Amygdala (tissue), 56 donors: ENCODE measurements at regions not wholly inside any gene's neighbourhood (a gene's known extent, or its start where the extent isn't known, plus 50 kb on each side); places are given as distances from the start of the nearest gene placed in this dataset.

Experiments
- DNase-seq, 56 donors: peaks; one replicate each; lab custom pipeline; 2025; lab: John Stamatoyannopoulos, UW

DNA sequence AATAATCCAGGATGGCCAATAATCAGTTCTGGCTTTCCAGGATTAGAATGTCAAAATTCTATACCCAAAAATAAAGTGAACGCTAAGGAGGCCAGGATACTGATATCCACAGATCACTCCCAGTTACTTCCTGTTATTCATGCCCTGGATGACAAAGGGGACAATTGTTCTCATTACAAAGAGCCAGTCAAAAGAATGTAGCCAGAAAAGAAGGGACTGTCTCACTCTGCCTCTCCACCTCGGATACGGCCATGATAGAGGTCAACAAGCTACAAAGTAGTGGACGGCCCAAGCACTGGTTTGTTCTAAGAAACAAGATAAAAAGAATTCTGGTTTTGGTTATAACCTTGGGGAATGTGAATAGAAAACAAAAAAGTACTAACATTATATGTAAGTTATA is 116.1 kb upstream of the ATF7IP start:
- peak in 8 of 56 donors; percentile 9 to 42 (median 15) for DNase-seq

DNA sequence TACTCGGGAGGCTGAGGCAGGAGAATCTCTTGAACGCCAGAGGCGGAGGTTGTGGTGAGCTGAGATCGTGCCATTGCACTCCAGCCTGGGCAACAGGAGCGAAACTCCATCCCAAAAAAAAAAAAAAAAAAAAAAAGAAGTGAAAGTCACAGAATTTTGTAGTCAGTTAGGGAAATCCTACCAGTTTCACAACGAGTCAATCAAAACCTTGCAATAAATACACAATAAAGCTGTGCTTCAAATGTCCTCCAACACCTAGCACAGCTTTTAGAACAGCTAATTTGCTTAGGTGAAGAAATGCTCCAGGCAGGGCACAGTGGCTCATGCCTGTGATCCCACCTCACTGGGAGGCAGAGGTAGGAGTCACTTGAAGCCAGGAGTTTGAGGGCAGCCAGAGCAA is 112.8 kb upstream of the ATF7IP start:
- DNase-seq = no peak

DNA sequence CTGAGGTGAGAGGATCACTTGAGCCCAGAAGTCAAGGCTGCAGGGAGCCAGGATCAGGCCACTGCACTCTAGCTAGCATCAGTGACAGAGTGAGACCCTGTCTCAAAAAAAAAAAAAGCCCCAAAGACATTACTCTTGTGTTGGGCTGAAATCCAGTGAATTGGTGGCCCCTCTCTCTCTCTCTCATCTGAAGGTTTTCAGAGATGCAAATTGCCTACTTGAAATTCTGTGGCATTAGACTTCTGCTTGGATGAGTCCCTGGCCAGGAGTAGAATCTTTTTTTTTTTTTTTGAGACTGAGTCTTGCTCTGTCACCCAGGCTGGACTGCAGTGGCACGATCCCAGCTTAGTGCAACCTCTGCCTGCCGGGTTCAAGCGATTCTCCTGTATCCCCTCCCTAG is 112.0 kb upstream of the ATF7IP start:
- no peak for DNase-seq

DNA sequence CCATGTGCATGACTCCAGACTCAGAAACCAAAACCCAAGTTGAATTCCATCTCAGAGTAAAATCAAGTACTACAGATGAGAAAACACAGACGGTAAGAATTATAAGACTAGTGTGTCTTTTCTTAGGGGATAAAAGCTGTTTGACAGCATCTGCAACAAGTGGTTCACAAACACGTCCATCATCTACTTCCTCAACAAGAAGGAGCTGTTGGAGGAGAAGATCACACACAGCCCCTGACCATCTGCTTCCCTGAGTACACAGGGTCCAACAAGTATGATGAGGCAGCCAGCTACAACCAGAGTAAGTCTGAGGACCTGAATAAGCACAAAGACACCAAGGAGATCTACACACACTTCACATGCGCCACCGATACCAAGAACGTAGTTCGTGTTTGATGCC is 110.7 kb upstream of the ATF7IP start:
- DNase-seq = no peak

DNA sequence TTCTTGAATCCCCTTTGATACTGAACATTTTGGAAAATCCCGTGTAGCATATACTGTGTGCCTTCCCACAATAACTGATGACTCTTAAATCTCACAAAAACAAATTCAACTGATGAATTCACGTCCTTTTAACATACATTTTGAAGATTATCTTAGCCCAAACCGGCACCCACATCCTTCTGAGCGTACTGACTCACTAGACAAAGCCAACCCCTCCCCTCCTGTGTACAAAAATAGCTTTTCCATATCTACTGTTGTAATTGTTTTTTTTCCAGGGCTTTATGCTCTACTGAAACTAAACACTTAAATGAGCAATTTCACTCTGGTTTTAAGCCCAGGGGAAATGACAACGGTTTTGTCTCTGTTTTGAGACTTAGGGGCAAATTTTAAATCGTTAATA is 109.4 kb upstream of the ATF7IP start:
- no peak for DNase-seq

DNA sequence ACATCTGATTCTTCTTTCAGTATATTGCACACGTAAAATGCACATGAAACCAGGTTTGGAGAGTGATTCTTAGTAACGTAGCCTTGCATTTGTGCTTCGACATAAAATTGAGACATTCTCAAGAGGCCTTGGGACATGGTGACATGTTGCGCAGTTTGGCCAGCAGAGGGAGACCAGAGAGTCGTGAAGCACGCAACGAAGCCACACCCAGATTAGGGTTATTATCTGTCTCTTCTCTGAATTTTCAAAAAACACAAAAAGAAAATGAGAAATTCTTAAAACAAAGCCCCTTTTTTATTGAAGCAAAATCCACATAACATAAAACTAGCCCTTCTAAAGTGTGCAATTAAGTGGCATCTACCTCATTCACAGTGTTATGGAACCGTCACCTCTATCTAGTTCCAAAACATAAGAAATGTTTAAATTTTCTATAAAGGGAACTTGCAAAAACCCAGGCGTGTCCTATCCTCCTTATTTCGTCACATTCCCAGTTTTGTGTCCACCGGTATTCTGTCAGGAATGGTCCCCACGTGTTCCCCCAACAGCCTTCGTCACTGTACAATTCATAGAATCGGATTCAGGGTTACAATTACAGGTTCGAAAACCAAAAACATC is 108.8 kb upstream of the ATF7IP start:
- peak in 40 of 56 donors; percentile 1 to 82 (median 32) for DNase-seq

DNA sequence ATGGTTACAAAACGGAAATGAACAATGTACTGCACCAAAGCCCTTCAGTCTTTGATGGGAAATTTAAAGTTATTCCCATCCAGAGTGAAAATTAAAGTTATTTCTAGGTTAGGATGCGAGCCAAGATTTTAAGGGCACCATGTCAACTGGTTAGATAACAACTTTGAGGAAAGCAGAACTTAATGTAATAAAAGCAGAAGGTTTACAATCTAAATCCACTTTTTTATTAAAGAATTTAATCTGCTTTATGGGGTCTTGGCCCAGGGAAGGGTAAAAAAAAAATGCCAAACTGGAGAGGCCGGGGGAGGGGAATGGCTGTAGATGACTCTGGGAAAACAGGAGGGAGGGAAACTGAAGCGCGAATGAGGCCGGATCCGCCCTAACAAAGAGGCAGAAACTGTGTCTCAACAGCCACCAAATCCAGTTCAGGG is 108.2 kb upstream of the ATF7IP start:
- no peak for DNase-seq

DNA sequence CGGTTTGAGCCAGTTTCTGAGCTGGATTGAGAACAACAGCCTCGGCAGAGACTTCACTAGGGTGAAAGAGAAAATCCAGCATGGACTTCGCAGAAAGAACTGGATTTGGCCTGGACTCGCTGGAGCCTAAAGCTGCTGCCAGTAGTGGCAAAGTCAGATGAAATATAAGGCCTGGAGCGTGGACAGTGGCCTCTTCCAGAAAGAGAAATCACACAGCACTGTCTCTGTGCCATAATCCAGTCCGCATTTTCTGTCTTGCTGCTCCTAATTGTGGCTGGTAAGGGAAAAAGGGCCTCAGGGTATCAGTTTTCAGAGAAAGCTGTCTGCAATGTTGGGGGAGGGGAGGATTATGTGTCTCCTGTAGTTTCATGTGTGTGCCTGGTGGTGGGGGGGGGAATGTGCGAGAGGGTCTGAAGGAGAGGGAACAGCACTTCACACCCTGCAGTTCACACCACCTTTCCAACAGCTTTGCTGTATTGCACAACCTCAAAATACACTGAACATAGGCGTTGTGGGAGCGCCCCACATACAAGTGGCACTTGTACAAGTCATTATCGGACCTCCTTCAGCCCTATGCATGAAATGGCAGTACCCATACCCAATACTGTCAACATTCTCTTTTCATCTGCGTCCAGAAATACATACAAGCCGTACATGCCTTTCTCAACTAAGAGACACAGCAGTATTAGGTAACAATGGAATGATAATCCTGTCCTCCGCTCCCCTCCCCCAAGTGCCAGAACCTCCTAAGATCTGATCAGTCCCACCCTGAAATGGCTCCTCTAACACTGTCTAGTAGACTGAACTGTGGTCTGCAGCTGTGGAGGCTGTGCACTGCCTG is 107.5 kb upstream of the ATF7IP start:
- DNase-seq = peak; percentile 12 to 96 (median 80)

DNA sequence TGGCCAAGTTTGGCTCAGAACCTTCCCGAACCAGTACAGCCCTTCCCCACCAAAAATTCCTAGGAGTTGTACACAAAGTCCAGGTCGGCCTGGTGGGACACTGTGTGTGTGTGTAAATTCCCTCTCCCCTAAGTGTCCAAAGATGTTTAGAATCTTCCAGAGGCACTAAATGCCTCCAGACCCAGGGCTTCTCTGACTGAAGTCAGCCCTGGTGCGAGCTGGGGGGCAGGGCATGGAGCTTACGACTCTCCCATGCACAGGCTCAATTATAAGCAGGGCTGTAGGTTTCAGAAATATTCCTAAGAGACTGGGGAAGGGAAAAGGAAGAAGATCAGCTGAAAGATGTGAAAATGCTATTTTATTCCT is 106.9 kb upstream of the ATF7IP start:
- DNase-seq = peak in 3 of 56 donors; percentile 9 to 31 (median 19)

DNA sequence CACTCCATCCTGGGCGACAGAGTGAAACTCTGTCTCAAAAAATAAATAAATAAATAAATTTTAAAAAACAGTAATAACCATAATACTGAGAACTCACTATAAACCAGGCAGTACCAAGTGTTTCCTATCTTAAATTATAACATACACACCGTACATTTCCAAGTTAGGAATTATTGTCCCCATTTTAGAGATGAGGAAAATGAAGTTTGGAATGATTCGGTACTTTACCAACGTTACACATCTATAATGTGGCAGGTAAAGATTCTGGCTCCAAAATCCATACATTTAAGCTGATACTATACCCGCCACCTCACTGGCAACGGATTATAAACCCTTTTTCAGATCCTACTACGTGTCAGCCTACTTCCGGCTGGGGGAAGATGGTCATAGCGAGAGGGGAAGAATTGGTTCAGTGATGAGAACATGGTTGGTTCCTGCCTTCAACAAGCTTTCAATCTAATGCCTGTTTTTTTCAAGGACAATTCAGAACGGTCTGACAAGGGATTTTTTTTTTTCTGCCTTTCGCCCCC is 105.9 kb upstream of the ATF7IP start:
- no peak for DNase-seq

DNA sequence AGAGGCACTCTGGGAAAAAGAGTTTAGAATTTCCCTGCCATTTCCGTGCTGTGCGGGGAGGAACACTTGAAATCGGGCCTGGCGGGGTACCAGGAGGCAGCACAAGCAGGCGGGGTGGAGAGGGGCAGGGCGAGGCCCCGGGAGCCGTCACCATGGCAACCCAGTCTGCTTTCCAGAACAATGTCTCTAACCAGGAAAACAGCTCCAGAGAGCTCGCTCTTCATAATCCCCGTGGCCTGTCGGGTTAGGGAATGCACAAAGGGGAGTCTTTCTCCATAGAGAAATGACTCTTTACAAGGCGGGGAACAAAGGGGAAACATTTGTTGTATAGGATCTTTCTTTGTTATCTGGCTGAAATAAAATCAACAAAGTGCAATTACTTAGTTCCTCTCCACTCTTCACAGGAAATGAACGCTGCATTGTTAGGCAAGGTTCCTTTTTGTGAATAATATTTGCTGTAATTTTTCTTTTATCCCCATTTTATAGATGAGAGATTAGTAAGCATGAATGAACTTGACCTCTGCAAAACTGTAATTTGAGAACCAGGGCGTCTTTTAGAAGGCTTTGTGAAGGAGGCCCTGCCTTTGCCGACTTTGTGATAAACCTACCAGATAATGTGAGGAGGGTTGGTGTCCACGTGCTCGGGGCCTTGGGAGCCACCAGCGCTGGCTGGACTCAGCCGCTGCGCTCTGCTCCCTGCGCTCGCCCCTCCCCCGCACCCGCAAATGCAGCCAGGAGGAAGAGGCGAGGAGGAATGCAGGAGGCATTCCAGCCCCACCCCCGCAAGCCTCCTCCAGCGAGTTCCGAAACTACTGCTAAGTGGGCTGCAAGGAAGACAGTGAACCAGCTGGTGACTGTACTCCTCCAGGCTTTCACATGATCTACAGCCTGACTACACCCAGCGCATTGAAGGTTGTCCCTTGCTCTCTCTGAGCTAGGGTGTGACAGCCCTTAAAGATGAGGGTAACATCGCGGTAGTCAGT is 105.2 kb upstream of the ATF7IP start:
- DNase-seq = peak in 55 of 56 donors; percentile 8 to 88 (median 62)

DNA sequence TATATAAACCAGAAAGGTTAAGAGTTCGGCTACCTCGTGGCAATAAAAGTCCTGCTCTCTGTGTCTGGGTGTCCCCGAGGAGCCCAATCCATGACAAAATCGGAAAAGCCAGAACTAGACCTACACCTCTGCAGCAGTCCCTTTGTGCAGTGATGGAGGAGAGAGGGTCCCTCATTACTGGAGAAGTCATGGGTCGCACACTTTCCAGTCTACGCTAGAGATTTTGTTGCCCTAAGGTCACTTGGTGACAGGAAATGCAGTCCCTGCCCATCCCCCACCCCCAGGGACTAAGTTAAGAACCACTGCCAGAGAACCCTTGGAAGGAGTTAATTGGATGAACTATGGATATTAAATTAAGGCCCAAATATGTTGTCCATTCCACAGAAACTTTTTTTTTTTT is 104.4 kb upstream of the ATF7IP start:
- DNase-seq = no peak

DNA sequence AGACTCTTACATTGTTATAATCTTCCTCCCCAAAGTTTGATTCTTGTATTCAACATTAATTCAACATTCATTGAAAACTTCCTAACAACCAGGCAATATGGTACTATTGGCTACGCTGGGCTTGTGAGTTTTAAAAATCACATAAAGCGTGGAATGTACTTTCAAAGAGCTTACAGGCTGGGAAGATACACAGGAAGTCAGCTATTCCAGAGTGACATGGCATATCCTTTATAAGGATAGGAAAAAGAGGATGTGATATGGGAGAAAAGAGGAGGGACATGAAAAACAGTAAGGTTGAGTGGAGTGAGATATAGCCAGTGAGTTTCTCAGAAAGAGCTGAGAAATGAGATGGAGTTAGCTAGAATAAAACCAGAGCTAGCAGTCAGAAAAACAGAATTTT is 103.6 kb upstream of the ATF7IP start:
- no peak for DNase-seq

DNA sequence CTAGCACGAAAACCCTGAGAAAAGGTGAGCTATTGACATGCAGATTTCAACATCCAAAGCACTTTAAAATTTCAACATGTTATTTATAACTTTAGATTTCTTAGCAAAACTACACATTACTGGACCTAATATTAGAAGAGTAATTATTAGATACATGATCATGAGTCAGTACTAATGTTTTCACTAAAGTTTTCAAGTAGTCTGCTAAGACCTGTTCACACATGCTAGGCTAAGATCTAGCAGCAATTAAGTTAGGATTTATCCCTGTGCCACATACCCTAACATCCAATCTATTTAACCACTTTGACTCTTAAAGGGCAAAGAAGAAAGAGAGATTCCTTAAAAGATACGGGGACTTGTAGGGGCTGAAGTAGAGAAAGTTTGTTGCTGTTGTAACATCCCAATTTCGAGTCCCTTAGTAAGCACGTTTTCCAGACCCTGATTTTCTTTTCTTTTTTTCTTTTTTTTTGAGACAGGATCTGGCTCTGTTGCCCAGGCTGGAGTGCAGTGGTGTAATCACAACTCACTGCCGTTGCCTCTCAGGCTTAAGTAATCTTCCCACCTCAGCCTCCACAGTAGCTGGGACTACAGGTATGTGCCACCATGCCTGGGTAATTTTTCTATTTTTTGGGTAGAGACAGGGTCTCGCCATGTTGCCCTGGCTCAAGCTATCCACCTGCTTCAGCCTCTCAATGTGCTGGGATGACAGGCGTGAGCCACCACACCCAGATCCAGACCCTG is 102.5 kb upstream of the ATF7IP start:
- DNase-seq = no peak

DNA sequence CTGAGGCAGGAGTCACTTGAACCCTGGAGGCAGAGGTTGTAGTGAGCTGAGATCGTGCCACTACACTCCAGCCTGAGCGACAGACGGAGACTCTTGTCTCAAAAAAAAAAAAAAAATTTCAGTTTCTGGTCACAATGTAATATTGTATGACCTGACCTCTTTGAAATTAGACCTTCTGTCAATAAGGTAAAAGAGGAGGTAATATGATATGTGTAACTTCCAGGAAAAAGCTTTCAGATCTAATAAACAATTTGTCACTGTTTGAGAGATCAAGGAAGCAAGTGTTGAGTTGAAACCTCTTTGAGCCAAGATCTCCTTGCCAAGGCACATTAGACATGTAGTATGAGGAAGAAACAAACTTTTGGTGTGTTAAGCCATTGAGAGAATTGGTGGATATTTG is 101.7 kb upstream of the ATF7IP start:
- no peak for DNase-seq

DNA sequence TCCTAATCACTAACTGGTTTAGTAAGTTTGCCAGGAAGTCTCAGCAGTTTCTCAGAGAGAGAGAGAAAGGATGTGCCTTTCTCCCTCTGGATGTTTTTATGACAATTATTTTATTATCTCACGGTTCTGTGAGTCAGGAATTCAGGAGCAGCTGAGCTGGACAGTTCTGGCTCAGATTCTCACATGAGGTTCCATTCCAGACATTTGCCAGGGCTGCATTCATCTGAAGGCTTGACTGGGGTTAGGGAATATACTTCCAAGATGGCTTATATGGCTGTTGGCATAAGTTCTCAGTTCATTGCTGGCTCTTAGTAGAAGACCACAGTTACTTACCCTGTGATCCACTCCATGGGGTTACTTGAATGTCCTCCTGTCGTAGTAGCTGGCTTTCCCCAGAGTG is 101.2 kb upstream of the ATF7IP start:
- no peak for DNase-seq

DNA sequence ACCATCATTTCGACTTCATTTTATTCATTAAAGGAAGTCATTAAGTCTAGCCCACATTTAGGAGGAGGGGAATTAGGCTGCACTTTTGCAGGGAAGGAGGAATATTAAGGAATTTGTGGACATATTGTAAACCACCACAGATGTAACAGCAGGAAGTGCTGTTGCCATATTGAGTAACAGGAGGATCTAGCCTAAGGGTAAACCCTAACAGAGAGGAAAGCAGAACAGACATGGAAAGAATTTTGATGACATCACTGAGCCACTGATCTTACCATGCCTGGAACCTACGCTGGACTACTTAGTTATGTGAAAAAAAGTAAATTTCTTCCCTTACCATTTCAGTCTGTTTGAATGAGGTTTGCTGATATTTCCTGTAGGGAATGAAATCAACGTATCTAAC is 100.7 kb upstream of the ATF7IP start:
- no peak for DNase-seq

DNA sequence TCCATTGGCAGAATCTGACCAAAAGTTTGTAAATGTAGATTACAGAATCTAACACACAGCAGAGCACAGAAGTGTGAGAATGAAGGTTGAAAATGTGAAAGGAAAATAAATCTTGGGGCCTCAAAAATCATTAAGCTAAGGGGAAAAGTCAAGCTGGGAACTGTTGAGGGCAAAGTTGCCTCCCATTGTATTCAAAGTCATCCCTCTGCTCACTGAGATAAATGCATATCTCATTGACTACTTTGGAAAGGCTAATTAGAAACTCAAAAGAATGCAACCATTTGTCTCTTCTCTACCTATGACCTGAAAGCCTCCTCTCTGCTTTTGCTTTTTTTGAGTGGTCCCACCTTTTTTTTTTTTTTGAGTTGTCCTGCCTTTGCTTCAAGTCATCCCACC is 97.4 kb upstream of the ATF7IP start:
- no peak for DNase-seq

DNA sequence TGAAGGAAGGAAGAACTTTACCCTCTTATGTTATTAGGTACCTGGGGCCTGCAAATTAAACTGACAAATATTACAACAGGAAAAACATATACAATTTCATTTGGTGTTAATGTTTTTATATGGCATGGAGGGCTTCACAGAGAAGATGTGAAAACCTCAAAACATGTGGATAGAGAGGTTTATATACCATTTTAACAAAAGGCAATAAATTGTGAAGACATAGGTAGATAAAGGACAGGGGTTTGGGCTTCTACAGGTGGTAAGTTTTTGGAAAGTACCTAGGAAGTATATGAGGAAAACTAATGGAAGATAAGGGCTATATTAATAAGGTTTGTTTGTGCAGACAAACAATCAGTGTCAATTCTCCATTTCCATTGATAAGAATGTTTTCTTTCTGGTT is 95.1 kb upstream of the ATF7IP start:
- DNase-seq = no peak
